CD14-positive monocyte (primary cell): ENCODE measurements at regions not wholly inside any gene's neighbourhood (a gene's known extent, or its start where the extent isn't known, plus 50 kb on each side); places are given as distances from the start of the nearest gene placed in this dataset.

Experiments used
- DNase-seq, 3 donors: peaks; one replicate each; pipeline ENCODE4 v3.0.0-alpha.2; 2011 to 2022
- H2AFZ ChIP-seq: 2 replicates; pipeline ENCODE4 v1.6.0; 2012; ENCODE audit warnings: mild to moderate bottlenecking, low read depth, low read length, inconsistent platforms; ENCODE audit not compliant: insufficient read depth, poor library complexity, severe bottlenecking
- H3K27ac ChIP-seq, 2 donors: 1 replicate in 1 of 2; 2 replicates in 1 of 2; pipeline ENCODE4 v1.5.1; 2012 to 2013; ENCODE audit warnings: low read length in 2 of 2, control low read depth in 1 of 2, inconsistent platforms in 1 of 2, low read depth in 1 of 2, mild to moderate bottlenecking in 1 of 2
- H3K27me3 ChIP-seq, 2 donors: one replicate each; pipeline versions ENCODE4 v1.6.0 to v1.6.1; 2011 to 2013; ENCODE audit warnings: low read length in 2 of 2; ENCODE audit not compliant: control insufficient read depth in 2 of 2, insufficient read depth in 2 of 2
- H3K36me3 ChIP-seq, 2 donors: replicated peaks in 1 of 2; 1 replicate in 1 of 2; 2 replicates in 1 of 2; pipeline versions ENCODE4 v1.5.1 to v1.6.1; 2012 to 2013; ENCODE audit warnings: low read length in 2 of 2, control low read depth in 1 of 2, inconsistent platforms in 1 of 2, mild to moderate bottlenecking in 1 of 2; ENCODE audit not compliant: insufficient read depth in 2 of 2, control insufficient read depth in 1 of 2
- H3K4me1 ChIP-seq, 2 donors: 1 replicate in 1 of 2; 2 replicates in 1 of 2; pipeline versions ENCODE4 v1.5.1 to v1.6.1; 2012 to 2013; ENCODE audit warnings: low read length in 2 of 2, control low read depth in 1 of 2, inconsistent platforms in 1 of 2, mild to moderate bottlenecking in 1 of 2, moderate library complexity in 1 of 2; ENCODE audit not compliant: insufficient read depth in 2 of 2, control insufficient read depth in 1 of 2
- H3K4me2 ChIP-seq: replicated peaks from 2 replicates; pipeline ENCODE3; 2012; ENCODE audit warnings: low read length, moderate library complexity, mild to moderate bottlenecking; ENCODE audit not compliant: poor library complexity, severe bottlenecking; ENCODE audit errors: extremely low read depth
- H3K4me3 ChIP-seq, 3 experiments: fragments of 200-600 bp in 1 of 3; sonication (generic) in 1 of 3; replicated peaks in 1 of 3; 1 replicate in 2 of 3; 2 replicates in 1 of 3; pipeline ENCODE4 v1.5.1; 2011 to 2013; ENCODE audit warnings: low read length in 3 of 3, mild to moderate bottlenecking in 3 of 3, control low read depth in 2 of 3, low read depth in 2 of 3, inconsistent platforms in 1 of 3, moderate library complexity in 1 of 3
- H3K79me2 ChIP-seq: 2 replicates; pipeline ENCODE4 v1.6.0; 2012; ENCODE audit warnings: mild to moderate bottlenecking, control low read depth, inconsistent platforms, low read length, moderate library complexity; ENCODE audit not compliant: insufficient read depth
- H3K9ac ChIP-seq: 2 replicates; pipeline ENCODE4 v1.6.0; 2017; ENCODE audit warnings: low read length, mild to moderate bottlenecking; ENCODE audit not compliant: insufficient read depth, poor library complexity, severe bottlenecking
- H3K9me3 ChIP-seq, 2 donors: replicated peaks in 1 of 2; 1 replicate in 1 of 2; 2 replicates in 1 of 2; pipeline versions ENCODE4 v1.5.1 to v1.6.1; 2012 to 2013; ENCODE audit warnings: low read length in 2 of 2, control low read depth in 1 of 2; ENCODE audit not compliant: control insufficient read depth in 1 of 2, insufficient read depth in 1 of 2
- H4K20me1 ChIP-seq: 2 replicates; pipeline ENCODE4 v1.6.0; 2012; ENCODE audit warnings: mild to moderate bottlenecking, low read length, control low read depth, moderate library complexity; ENCODE audit not compliant: insufficient read depth
- H3K27ac Mint-ChIP-seq, 7 donors: one replicate each; pipeline ENCODE4 v1.8.0; 2020; ENCODE audit warnings: mild to moderate bottlenecking in 7 of 7, mixed read lengths in 7 of 7, moderate library complexity in 6 of 7, inconsistent platforms in 2 of 7
- H3K27me3 Mint-ChIP-seq, 3 donors: one replicate each; pipeline ENCODE4 v1.8.0; 2021 to 2022; ENCODE audit warnings: low read depth in 3 of 3, mild to moderate bottlenecking in 3 of 3, mixed read lengths in 3 of 3, moderate library complexity in 3 of 3, inconsistent platforms in 1 of 3
- H3K36me3 Mint-ChIP-seq, 2 donors: one replicate each; pipeline ENCODE4 v1.8.0; 2020; ENCODE audit warnings: mixed read lengths in 2 of 2, inconsistent platforms in 1 of 2, mild to moderate bottlenecking in 1 of 2
- H3K4me1 Mint-ChIP-seq: one replicate; pipeline ENCODE4 v1.8.0; 2020; ENCODE audit warnings: mild to moderate bottlenecking, mixed read lengths
- H3K4me3 Mint-ChIP-seq, 2 donors: one replicate each; pipeline ENCODE4 v1.8.0; 2020; ENCODE audit warnings: mild to moderate bottlenecking in 2 of 2, mixed read lengths in 2 of 2, moderate library complexity in 1 of 2
- H3K9me3 Mint-ChIP-seq, 7 donors: one replicate each; pipeline ENCODE4 v1.8.0; 2020 to 2022; ENCODE audit warnings: mixed read lengths in 7 of 7, mild to moderate bottlenecking in 6 of 7, moderate library complexity in 6 of 7, inconsistent platforms in 2 of 7
- WGBS: methylation state at CpG from one replicate; pipeline ENCODE4 v1.1.5; 2013; ENCODE audit warnings: missing lambda C conversion rate; ENCODE audit not compliant: insufficient coverage; 5-methylcytosine and 5-hydroxymethylcytosine counted together
- intact Hi-C, 2 donors: fragments of 100-400 bp; cut with micrococcal nuclease; formaldehyde crosslinking; loops; one replicate each; pipeline versions ENCODE4 v1.15.0 to v1.15.1; 2023
- TF ChIP-seq, protein P1 (sequence below): fragments of 200-600 bp; IDR thresholded peaks from one replicate; pipeline ENCODE4 v1.8.0; 2022; ENCODE audit warnings: antibody characterized with exemption, mild to moderate bottlenecking

DNA sequence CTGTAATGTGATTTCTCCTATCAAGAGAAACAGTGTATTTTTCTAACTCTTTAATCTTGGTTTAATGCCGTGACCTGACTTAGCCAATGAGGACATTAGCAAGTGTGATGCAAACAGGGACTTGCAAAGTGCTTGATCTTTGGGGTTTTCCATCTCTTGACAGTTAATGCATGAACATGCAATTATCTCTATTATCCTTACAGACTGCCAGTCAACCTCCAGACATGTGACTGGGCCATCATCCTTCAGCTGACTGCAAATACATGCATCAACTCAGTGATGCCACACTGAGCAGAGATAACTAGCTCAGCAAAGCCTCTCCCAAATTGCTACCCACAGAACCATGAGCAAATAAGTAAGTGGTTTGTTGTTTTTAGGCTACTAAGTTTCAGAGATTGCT lies 409.6 kb downstream of the GPAM start:
- Histone ChIP-seq H4K20me1 (no peaks in the 10 kb centered on the region), H3K4me1 (no peaks in the 10 kb centered on the region), H3K4me2 (no peak overlapping the region), H3K79me2 (no peaks in the 10 kb centered on the region), H3K36me3 (no peaks in the 10 kb centered on the region), H3K9ac (no peak overlapping the region), H2AFZ (no peak overlapping the region), H3K27me3 (no peaks in the 10 kb centered on the region), H3K27ac (no peak overlapping the region), H3K4me3 (no peak overlapping the region), H3K9me3 (no peaks in the 10 kb centered on the region)
- no peaks in the 10 kb centered on the region for H3K27me3 Mint-ChIP-seq
- WGBS: no CpG with 5 or more reads among the region's 1 CpG
- H3K36me3 Mint-ChIP-seq: no peaks in the 10 kb centered on the region
- TF ChIP-seq, protein P1, sequence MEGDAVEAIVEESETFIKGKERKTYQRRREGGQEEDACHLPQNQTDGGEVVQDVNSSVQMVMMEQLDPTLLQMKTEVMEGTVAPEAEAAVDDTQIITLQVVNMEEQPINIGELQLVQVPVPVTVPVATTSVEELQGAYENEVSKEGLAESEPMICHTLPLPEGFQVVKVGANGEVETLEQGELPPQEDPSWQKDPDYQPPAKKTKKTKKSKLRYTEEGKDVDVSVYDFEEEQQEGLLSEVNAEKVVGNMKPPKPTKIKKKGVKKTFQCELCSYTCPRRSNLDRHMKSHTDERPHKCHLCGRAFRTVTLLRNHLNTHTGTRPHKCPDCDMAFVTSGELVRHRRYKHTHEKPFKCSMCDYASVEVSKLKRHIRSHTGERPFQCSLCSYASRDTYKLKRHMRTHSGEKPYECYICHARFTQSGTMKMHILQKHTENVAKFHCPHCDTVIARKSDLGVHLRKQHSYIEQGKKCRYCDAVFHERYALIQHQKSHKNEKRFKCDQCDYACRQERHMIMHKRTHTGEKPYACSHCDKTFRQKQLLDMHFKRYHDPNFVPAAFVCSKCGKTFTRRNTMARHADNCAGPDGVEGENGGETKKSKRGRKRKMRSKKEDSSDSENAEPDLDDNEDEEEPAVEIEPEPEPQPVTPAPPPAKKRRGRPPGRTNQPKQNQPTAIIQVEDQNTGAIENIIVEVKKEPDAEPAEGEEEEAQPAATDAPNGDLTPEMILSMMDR: no peak
- H3K4me3 Mint-ChIP-seq: no peak overlapping the region
- no peaks in the 10 kb centered on the region for H3K4me1 Mint-ChIP-seq
- peaks cover 0 to 3% (median 0%) of the 10 kb centered on the region in 7 donors for H3K9me3 Mint-ChIP-seq
- intact Hi-C loops: no loop called here
- DNase-seq: no peak
- H3K27ac Mint-ChIP-seq: no peak overlapping the region

DNA sequence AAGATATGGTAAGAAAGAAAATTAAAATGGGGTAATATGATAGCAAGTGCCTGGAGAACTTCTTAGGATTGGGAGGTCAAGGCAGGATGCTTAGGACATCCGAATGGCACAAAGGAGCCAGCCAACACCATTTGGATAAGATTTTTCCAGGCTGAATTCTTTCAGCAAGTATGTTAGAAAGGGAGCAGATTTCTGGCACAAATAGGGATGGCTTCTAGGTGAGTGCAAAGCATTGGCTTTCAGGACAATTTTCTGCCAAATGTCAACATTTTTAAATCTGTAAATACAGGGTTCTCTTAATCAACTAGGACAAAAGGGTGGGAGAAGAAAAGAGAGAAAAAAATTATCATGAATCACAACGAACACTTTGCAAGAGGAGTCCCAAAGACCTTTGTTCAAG lies 409.1 kb downstream of the GPAM start:
- TF ChIP-seq, protein P1: no peak
- Histone ChIP-seq H3K79me2 (no peaks in the 10 kb centered on the region), H2AFZ (no peak overlapping the region), H3K36me3 (no peaks in the 10 kb centered on the region), H3K9ac (no peak overlapping the region), H3K4me3 (no peak overlapping the region), H4K20me1 (no peaks in the 10 kb centered on the region), H3K27ac (no peak overlapping the region), H3K27me3 (no peaks in the 10 kb centered on the region), H3K4me1 (no peaks in the 10 kb centered on the region), H3K9me3 (peaks cover 0 to under 1% of the 10 kb centered on the region in 2 donors), H3K4me2 (no peak overlapping the region)
- intact Hi-C loops: no loop called here
- WGBS: 83% methylated on average over 1 of the region's 2 CpGs
- Mint-ChIP-seq H3K9me3 (peaks cover 0 to 3% (median 0%) of the 10 kb centered on the region in 7 donors), H3K36me3 (no peaks in the 10 kb centered on the region), H3K4me3 (no peak overlapping the region), H3K27ac (no peak overlapping the region), H3K4me1 (no peaks in the 10 kb centered on the region), H3K27me3 (no peaks in the 10 kb centered on the region)
- DNase-seq: no peak
